Neural progenitor cell (in vitro differentiated cells): ENCODE measurements at regions not wholly inside any gene's neighbourhood (a gene's known extent, or its start where the extent isn't known, plus 50 kb on each side); places are given as distances from the start of the nearest gene placed in this dataset.

ENCODE experiments used
- CTCF ChIP-seq: fragments of 200-600 bp; sonication (generic); IDR thresholded peaks from 2 replicates; pipeline ENCODE4 v1.5.1; 2017; ENCODE audit warnings: antibody characterized with exemption, mild to moderate bottlenecking
- EZH2 ChIP-seq: fragments of 200-600 bp; sonication (generic); IDR thresholded peaks from 2 replicates; pipeline ENCODE4 v1.6.1; 2017; ENCODE audit warnings: antibody characterized with exemption, mild to moderate bottlenecking, moderate library complexity
- EZH2phosphoT487 ChIP-seq: fragments of 200-600 bp; sonication (generic); IDR thresholded peaks from 2 replicates; pipeline ENCODE4 v1.6.1; 2017; ENCODE audit warnings: antibody characterized with exemption

- no peak for TF ChIP-seq CTCF
- TF ChIP-seq EZH2phosphoT487 = no peak
- no peak for TF ChIP-seq EZH2
These were observed 59.7 kb downstream of the TTC32 start for GRCh38 chr2:19841918-19842693.
